OCI-LY1 (cell line): ENCODE measurements at regions not wholly inside any gene's neighbourhood (a gene's known extent, or its start where the extent isn't known, plus 50 kb on each side); places are given as distances from the start of the nearest gene placed in this dataset.

Experiments used
- EZH2 ChIP-seq: fragments of 200-600 bp; sonication (generic), shearing (Covaris generic); IDR thresholded peaks from 2 replicates; pipeline ENCODE4 v1.8.0; 2017; ENCODE audit warnings: borderline replicate concordance, mixed run types, mild to moderate bottlenecking, antibody characterized with exemption, low read length, moderate library complexity, mixed read lengths
- TF ChIP-seq, protein P1 (sequence below): fragments of 200-600 bp; sonication (generic), shearing (Covaris generic); IDR thresholded peaks from 2 replicates; pipeline ENCODE4 v1.5.1; 2017; ENCODE audit warnings: mild to moderate bottlenecking, antibody characterized with exemption, low read length, moderate library complexity, mixed read lengths

DNA sequence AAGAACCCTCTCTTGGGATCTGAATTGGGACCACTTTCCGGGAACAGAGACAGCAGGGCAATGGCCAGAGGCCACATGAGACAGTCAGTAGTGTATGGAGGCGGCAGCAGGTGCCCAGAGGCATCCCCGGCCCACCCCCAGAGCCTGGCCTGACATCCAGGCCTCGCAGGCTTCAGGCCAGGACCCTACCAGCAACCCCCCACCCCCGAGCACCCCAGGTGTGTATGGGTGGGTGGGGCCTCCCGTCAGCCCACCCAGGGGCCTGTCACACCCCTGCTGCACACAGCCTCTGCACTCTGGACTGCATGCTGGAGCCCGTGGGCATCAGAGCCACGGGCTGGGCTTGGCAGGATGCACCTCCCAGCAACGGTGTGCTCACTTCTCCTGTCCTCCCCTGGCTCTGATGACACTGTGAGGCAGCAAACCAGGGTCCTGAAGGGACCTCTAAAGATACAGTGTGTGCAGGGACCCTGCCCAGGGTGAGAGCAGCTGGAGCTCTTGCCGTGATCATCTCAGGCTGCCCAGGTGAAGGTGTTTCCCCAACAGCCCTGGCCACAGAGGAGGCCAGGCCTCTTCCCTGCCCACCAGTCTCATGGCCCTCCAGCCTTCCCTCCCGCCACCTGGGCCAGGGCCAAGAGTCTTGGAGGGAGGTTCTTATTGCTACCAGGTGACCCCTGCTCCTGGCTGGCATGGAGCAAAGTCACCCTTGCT, 88.8 kb upstream of the SEPTIN5 start:
- TF ChIP-seq, protein P1, sequence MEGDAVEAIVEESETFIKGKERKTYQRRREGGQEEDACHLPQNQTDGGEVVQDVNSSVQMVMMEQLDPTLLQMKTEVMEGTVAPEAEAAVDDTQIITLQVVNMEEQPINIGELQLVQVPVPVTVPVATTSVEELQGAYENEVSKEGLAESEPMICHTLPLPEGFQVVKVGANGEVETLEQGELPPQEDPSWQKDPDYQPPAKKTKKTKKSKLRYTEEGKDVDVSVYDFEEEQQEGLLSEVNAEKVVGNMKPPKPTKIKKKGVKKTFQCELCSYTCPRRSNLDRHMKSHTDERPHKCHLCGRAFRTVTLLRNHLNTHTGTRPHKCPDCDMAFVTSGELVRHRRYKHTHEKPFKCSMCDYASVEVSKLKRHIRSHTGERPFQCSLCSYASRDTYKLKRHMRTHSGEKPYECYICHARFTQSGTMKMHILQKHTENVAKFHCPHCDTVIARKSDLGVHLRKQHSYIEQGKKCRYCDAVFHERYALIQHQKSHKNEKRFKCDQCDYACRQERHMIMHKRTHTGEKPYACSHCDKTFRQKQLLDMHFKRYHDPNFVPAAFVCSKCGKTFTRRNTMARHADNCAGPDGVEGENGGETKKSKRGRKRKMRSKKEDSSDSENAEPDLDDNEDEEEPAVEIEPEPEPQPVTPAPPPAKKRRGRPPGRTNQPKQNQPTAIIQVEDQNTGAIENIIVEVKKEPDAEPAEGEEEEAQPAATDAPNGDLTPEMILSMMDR = no peak
- no peak for TF ChIP-seq EZH2
